ENCODE measurements at regions not wholly inside any gene's neighbourhood (a gene's known extent, or its start where the extent isn't known, plus 50 kb on each side); places are given as distances from the start of the nearest gene placed in this dataset.

DNA sequence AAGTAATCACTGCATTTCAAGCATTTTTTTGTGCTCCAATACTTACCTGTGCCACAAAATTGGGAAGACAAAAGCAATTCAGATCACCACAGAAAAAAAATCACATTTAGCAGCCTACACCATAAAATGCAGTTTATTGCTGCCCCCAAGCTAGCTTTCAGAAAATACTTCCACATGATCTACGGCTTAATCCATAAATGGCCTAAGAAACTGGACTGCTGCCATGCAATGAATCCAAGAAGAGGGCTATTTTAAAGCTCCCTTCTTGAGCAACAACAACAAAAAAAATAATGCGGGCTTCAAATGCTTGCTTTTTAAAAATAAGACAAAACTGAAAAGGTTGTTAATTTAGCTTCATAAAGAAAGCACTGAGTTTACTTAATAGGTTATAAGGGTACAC, 272.3 kb downstream of the RAD51AP2 start (continued):
- TF ChIP-seq MTA3 (IDR thresholded peaks at IDR 0.05; ENCODE audit: borderline replicate concordance, low read length) (no peak), RFX5 (IDR thresholded peaks at IDR 0.05; ENCODE audit: low read depth, low read length) (no peak)
- TF ChIP-seq, protein P1, sequence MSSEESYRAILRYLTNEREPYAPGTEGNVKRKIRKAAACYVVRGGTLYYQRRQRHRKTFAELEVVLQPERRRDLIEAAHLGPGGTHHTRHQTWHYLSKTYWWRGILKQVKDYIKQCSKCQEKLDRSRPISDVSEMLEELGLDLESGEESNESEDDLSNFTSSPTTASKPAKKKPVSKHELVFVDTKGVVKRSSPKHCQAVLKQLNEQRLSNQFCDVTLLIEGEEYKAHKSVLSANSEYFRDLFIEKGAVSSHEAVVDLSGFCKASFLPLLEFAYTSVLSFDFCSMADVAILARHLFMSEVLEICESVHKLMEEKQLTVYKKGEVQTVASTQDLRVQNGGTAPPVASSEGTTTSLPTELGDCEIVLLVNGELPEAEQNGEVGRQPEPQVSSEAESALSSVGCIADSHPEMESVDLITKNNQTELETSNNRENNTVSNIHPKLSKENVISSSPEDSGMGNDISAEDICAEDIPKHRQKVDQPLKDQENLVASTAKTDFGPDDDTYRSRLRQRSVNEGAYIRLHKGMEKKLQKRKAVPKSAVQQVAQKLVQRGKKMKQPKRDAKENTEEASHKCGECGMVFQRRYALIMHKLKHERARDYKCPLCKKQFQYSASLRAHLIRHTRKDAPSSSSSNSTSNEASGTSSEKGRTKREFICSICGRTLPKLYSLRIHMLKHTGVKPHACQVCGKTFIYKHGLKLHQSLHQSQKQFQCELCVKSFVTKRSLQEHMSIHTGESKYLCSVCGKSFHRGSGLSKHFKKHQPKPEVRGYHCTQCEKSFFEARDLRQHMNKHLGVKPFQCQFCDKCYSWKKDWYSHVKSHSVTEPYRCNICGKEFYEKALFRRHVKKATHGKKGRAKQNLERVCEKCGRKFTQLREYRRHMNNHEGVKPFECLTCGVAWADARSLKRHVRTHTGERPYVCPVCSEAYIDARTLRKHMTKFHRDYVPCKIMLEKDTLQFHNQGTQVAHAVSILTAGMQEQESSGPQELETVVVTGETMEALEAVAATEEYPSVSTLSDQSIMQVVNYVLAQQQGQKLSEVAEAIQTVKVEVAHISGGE (CRISPR knock-in tag; IDR thresholded peaks at IDR 0.05) = no peak
- TF ChIP-seq, protein P2, sequence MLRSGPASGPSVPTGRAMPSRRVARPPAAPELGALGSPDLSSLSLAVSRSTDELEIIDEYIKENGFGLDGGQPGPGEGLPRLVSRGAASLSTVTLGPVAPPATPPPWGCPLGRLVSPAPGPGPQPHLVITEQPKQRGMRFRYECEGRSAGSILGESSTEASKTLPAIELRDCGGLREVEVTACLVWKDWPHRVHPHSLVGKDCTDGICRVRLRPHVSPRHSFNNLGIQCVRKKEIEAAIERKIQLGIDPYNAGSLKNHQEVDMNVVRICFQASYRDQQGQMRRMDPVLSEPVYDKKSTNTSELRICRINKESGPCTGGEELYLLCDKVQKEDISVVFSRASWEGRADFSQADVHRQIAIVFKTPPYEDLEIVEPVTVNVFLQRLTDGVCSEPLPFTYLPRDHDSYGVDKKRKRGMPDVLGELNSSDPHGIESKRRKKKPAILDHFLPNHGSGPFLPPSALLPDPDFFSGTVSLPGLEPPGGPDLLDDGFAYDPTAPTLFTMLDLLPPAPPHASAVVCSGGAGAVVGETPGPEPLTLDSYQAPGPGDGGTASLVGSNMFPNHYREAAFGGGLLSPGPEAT (IDR thresholded peaks at IDR 0.05; ENCODE audit: low read depth) = no peak

DNA sequence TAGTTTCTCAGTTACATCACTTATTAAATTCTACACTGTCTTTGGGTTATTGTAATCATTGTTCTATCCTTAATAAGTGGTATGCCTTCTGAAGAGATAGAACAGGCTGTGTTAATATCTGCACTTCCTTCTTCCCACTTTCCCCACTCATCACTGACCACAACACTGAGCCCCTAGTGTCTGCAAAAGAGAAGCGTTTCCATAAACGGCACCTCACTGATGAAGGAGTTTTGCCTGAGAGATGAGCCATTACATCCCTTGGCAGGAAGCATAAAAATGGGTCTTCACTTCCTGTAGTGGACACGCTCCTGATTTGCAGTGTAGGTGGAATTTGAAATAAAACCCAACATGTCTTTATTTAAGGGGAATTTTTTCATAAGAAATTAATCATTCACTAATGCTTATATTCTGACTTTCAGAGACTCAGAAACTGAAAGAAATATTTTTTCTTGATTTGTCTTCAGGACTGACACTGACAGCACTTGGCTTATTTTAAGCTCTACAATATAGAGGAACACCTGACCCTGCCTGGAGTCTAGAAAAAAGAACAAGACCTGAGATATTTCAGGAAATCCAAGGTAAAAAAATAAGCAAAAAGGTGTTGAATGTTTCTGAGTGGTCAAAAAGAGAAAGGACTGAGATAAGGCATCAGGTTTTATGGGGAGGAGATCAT, 275.3 kb downstream of the RAD51AP2 start:
- Histone ChIP-seq H3K9me3 (replicated peaks; ENCODE audit: control insufficient read depth, insufficient read depth, low read length) (no peaks in the 10 kb centered on the region), H2AFZ (ENCODE audit: control insufficient read depth, low read depth, low read length) (no peak overlapping the region), H3K27me3 (replicated peaks in 1 of 2; ENCODE audit: control insufficient read depth in 2 of 2, insufficient read depth in 2 of 2, low read length in 1 of 2) (no peaks in the 10 kb centered on the region; a peak in 2 of 4 replicates), H3K9ac (ENCODE audit: control insufficient read depth, insufficient read depth, low read length) (no peak overlapping the region), H3K4me3 (no peak overlapping the region), H3K4me2 (ENCODE audit: control insufficient read depth, insufficient read depth) (no peak overlapping the region), H3K4me1 (ENCODE audit: control insufficient read depth, insufficient read depth, low read length) (no peaks in the 10 kb centered on the region), H3K27ac (ENCODE audit: control insufficient read depth, insufficient read depth) (no peak overlapping the region), H4K20me1 (ENCODE audit: control insufficient read depth, insufficient read depth) (no peaks in the 10 kb centered on the region), H3K79me2 (ENCODE audit: control insufficient read depth, insufficient read depth, low read length) (no peaks in the 10 kb centered on the region), H3K36me3 (ENCODE audit: control insufficient read depth in 2 of 2, insufficient read depth in 2 of 2, low read length in 1 of 2) (no peaks in the 10 kb centered on the region)
- POLR2A ChIA-PET = no interaction called here
- BruUV-seq (replicated peaks) = no TSS peak
- FAIRE-seq (no peak), ATAC-seq (no peak), DNase-seq (ENCODE audit: low read depth, low spot score) (no peak)
- CTCF ChIA-PET = no interaction called here
- WGBS (ENCODE audit: insufficient coverage, insufficient replicate concordance, low lambda C conversion rate, missing lambda C conversion rate) = 67% methylated on average over 3 of the region's 3 CpGs
- SMC1A ChIA-PET (ENCODE audit: uncharacterized antibody, unreplicated experiment) = interaction anchor here (1.4 kb wide), 1 partner anchor 8 kb away, joined by 5 read pairs; no protein-coding TSS in a partner anchor
- intact Hi-C loops (cut with micrococcal nuclease; ENCODE audit: unreplicated experiment) = no loop called here
- in situ Hi-C loops (cut with MboI) = no loop called here
- RAD21 ChIA-PET (ENCODE audit: unreplicated experiment) = no interaction called here
- TF ChIP-seq, protein P3, sequence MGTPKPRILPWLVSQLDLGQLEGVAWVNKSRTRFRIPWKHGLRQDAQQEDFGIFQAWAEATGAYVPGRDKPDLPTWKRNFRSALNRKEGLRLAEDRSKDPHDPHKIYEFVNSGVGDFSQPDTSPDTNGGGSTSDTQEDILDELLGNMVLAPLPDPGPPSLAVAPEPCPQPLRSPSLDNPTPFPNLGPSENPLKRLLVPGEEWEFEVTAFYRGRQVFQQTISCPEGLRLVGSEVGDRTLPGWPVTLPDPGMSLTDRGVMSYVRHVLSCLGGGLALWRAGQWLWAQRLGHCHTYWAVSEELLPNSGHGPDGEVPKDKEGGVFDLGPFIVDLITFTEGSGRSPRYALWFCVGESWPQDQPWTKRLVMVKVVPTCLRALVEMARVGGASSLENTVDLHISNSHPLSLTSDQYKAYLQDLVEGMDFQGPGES (IDR thresholded peaks at IDR 0.05) = no peak
- TF ChIP-seq YY1 (IDR thresholded peaks at IDR 0.05; ENCODE audit: low read depth, low read length) = no peak
- TF ChIP-seq KDM1A (IDR thresholded peaks at IDR 0.05; ENCODE audit: borderline replicate concordance) = no peak
- TF ChIP-seq, protein P4, sequence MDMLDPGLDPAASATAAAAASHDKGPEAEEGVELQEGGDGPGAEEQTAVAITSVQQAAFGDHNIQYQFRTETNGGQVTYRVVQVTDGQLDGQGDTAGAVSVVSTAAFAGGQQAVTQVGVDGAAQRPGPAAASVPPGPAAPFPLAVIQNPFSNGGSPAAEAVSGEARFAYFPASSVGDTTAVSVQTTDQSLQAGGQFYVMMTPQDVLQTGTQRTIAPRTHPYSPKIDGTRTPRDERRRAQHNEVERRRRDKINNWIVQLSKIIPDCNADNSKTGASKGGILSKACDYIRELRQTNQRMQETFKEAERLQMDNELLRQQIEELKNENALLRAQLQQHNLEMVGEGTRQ (IDR thresholded peaks at IDR 0.05; ENCODE audit: borderline replicate concordance, low read depth, low read length) = no peak
- TF ChIP-seq SPI1 (IDR thresholded peaks at IDR 0.05; ENCODE audit: borderline replicate concordance, insufficient read depth, low read depth, low read length) = no peak
- TF ChIP-seq, protein P5, sequence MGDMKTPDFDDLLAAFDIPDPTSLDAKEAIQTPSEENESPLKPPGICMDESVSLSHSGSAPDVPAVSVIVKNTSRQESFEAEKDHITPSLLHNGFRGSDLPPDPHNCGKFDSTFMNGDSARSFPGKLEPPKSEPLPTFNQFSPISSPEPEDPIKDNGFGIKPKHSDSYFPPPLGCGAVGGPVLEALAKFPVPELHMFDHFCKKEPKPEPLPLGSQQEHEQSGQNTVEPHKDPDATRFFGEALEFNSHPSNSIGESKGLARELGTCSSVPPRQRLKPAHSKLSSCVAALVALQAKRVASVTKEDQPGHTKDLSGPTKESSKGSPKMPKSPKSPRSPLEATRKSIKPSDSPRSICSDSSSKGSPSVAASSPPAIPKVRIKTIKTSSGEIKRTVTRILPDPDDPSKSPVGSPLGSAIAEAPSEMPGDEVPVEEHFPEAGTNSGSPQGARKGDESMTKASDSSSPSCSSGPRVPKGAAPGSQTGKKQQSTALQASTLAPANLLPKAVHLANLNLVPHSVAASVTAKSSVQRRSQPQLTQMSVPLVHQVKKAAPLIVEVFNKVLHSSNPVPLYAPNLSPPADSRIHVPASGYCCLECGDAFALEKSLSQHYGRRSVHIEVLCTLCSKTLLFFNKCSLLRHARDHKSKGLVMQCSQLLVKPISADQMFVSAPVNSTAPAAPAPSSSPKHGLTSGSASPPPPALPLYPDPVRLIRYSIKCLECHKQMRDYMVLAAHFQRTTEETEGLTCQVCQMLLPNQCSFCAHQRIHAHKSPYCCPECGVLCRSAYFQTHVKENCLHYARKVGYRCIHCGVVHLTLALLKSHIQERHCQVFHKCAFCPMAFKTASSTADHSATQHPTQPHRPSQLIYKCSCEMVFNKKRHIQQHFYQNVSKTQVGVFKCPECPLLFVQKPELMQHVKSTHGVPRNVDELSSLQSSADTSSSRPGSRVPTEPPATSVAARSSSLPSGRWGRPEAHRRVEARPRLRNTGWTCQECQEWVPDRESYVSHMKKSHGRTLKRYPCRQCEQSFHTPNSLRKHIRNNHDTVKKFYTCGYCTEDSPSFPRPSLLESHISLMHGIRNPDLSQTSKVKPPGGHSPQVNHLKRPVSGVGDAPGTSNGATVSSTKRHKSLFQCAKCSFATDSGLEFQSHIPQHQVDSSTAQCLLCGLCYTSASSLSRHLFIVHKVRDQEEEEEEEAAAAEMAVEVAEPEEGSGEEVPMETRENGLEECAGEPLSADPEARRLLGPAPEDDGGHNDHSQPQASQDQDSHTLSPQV (IDR thresholded peaks at IDR 0.05) = no peak
- no peak for TF ChIP-seq CBX5 (IDR thresholded peaks at IDR 0.05; ENCODE audit: low read depth)
